ENCODE measurements at regions not wholly inside any gene's neighbourhood (a gene's known extent, or its start where the extent isn't known, plus 50 kb on each side); places are given as distances from the start of the nearest gene placed in this dataset.
"Not testable (repeated sequence)": the region's sequence is repeated elsewhere in the genome, so short reads cannot be mapped to it uniquely, and the experiment has no call there.

GRCh38 chr2:192546565-192546964, 351.8 kb upstream of the TMEFF2 start:
- intact Hi-C loops (cut with micrococcal nuclease): no loop called here

GRCh38 chr2:192544371-192544955, 349.7 kb upstream of the TMEFF2 start:
- H3K9me3 ChIP-seq (replicated peaks in 1 of 2; ENCODE audit: control insufficient read depth in 1 of 2, insufficient read depth in 1 of 2, low read length in 2 of 2): no peaks in the 10 kb centered on the region
- no peak for DNase-seq
- Mint-ChIP-seq H3K27ac (no peak overlapping the region), H3K27me3 (ENCODE audit: low read depth in 3 of 3) (peaks cover 0 to 2% (median 0%) of the 10 kb centered on the region in 3 donors), H3K4me1 (no peaks in the 10 kb centered on the region), H3K9me3 (peaks cover 0 to 3% (median 1%) of the 10 kb centered on the region in 7 donors), H3K4me3 (no peak overlapping the region), H3K36me3 (no peaks in the 10 kb centered on the region)
- no peaks in the 10 kb centered on the region for H4K20me1 ChIP-seq (ENCODE audit: insufficient read depth, low read length)
- H3K4me1 ChIP-seq (ENCODE audit: control insufficient read depth in 1 of 2, insufficient read depth in 2 of 2, low read length in 2 of 2): no peaks in the 10 kb centered on the region
- no peak for TF ChIP-seq CTCF (IDR thresholded peaks at IDR 0.05)
- no peaks in the 10 kb centered on the region for H3K36me3 ChIP-seq (replicated peaks in 1 of 2; ENCODE audit: control insufficient read depth in 1 of 2, insufficient read depth in 2 of 2, low read length in 2 of 2)
- H3K79me2 ChIP-seq (ENCODE audit: insufficient read depth, low read length): no peaks in the 10 kb centered on the region
- intact Hi-C loops (cut with micrococcal nuclease): no loop called here
- no peaks in the 10 kb centered on the region for H3K27me3 ChIP-seq (ENCODE audit: control insufficient read depth in 2 of 2, insufficient read depth in 2 of 2, low read length in 2 of 2)
- H3K9ac ChIP-seq (ENCODE audit: insufficient read depth, low read length, poor library complexity, severe bottlenecking): no peak overlapping the region
- H2AFZ ChIP-seq (ENCODE audit: insufficient read depth, low read depth, low read length, poor library complexity, severe bottlenecking): no peak overlapping the region
- H3K4me2 ChIP-seq (replicated peaks; ENCODE audit: extremely low read depth, low read length, poor library complexity, severe bottlenecking): no peak overlapping the region
- no peak overlapping the region for H3K27ac ChIP-seq (ENCODE audit: low read depth in 1 of 2, low read length in 2 of 2)
- H3K4me3 ChIP-seq (replicated peaks in 1 of 3; ENCODE audit: low read depth in 2 of 3, low read length in 3 of 3): no peak overlapping the region
- 100% methylated on average over 1 of the region's 4 CpGs for whole genome bisulfite sequencing (ENCODE audit: insufficient coverage)

More at GRCh38 chr2:192546565-192546964, 351.8 kb upstream of the TMEFF2 start:
- Histone ChIP-seq H3K27me3 (ENCODE audit: control insufficient read depth in 2 of 2, insufficient read depth in 2 of 2, low read length in 2 of 2) (no peaks in the 10 kb centered on the region), H3K4me1 (ENCODE audit: control insufficient read depth in 1 of 2, insufficient read depth in 2 of 2, low read length in 2 of 2) (no peaks in the 10 kb centered on the region), H4K20me1 (ENCODE audit: insufficient read depth, low read length) (no peaks in the 10 kb centered on the region), H3K4me3 (replicated peaks in 1 of 3; ENCODE audit: low read depth in 2 of 3, low read length in 3 of 3) (no peak overlapping the region), H2AFZ (ENCODE audit: insufficient read depth, low read depth, low read length, poor library complexity, severe bottlenecking) (no peak overlapping the region), H3K27ac (ENCODE audit: low read depth in 1 of 2, low read length in 2 of 2) (no peak overlapping the region), H3K9ac (ENCODE audit: insufficient read depth, low read length, poor library complexity, severe bottlenecking) (no peak overlapping the region), H3K36me3 (replicated peaks in 1 of 2; ENCODE audit: control insufficient read depth in 1 of 2, insufficient read depth in 2 of 2, low read length in 2 of 2) (no peaks in the 10 kb centered on the region), H3K79me2 (ENCODE audit: insufficient read depth, low read length) (no peaks in the 10 kb centered on the region), H3K9me3 (replicated peaks in 1 of 2; ENCODE audit: control insufficient read depth in 1 of 2, insufficient read depth in 1 of 2, low read length in 2 of 2) (no peaks in the 10 kb centered on the region), H3K4me2 (replicated peaks; ENCODE audit: extremely low read depth, low read length, poor library complexity, severe bottlenecking) (no peak overlapping the region)
- no peak overlapping the region for H3K4me3 Mint-ChIP-seq
- no peaks in the 10 kb centered on the region for H3K4me1 Mint-ChIP-seq
- no peak for TF ChIP-seq CTCF (IDR thresholded peaks at IDR 0.05)
- WGBS (ENCODE audit: insufficient coverage): 67% methylated on average over 1 of the region's 3 CpGs
- H3K36me3 Mint-ChIP-seq: no peaks in the 10 kb centered on the region
- H3K27me3 Mint-ChIP-seq (ENCODE audit: low read depth in 3 of 3): peaks cover 0 to 3% (median 0%) of the 10 kb centered on the region in 3 donors
- no peak overlapping the region for H3K27ac Mint-ChIP-seq
- H3K9me3 Mint-ChIP-seq: peaks cover 0 to 3% (median 1%) of the 10 kb centered on the region in 7 donors
- DNase-seq: no peak

DNA sequence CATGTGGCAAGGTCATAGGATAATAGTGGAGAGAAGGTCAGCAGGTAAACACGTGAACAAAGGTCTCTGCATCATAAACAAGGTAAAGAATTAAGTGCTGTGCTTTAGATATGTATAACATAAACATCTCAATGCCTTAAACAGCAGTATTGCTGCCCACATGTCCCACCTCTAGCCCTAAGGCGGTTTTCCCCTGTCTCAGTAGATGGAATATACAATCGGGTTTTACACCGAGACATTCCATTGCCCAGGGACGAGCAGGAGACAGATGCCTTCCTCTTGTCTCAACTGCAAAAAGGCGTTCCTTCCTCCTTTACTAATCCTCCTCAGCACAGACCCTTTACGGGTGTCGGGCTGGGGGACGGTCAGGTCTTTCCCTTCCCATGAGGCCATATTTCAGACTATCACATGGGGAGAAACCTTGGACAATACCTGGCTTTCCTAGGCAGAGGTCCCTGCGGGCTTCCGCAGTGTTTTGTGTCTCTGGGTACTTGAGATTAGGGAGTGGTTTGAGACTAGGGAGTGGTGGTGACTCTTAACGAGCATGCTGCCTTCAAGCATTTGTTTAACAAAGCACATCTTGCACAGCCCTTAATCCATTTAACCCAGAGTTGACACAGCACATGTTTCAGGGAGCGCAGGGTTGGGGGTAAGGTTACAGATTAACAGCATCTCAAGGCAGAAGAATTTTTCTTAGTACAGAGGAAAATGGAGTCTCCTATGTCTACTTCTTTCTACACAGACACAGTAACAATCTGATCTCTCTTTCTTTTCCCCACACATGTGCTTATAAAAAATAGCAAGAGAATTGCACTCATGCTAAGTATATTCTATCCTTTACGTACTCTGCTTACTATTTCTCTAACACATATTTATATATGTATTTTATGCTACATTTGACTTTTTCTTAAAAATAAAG, 347.7 kb upstream of the TMEFF2 start:
- H3K36me3 ChIP-seq (replicated peaks in 1 of 2; ENCODE audit: control insufficient read depth in 1 of 2, insufficient read depth in 2 of 2, low read length in 2 of 2); intact Hi-C loops (cut with micrococcal nuclease); H3K9me3 Mint-ChIP-seq; H3K79me2 ChIP-seq (ENCODE audit: insufficient read depth, low read length); H3K27me3 ChIP-seq (ENCODE audit: control insufficient read depth in 2 of 2, insufficient read depth in 2 of 2, low read length in 2 of 2); H3K9ac ChIP-seq (ENCODE audit: insufficient read depth, low read length, poor library complexity, severe bottlenecking); H3K27ac Mint-ChIP-seq; H3K27ac ChIP-seq (ENCODE audit: low read depth in 1 of 2, low read length in 2 of 2); H3K4me1 Mint-ChIP-seq; H3K36me3 Mint-ChIP-seq; H2AFZ ChIP-seq (ENCODE audit: insufficient read depth, low read depth, low read length, poor library complexity, severe bottlenecking); H3K4me2 ChIP-seq (replicated peaks; ENCODE audit: extremely low read depth, low read length, poor library complexity, severe bottlenecking); H3K4me3 Mint-ChIP-seq; H3K27me3 Mint-ChIP-seq (ENCODE audit: low read depth in 3 of 3); H3K9me3 ChIP-seq (replicated peaks in 1 of 2; ENCODE audit: control insufficient read depth in 1 of 2, insufficient read depth in 1 of 2, low read length in 2 of 2); H4K20me1 ChIP-seq (ENCODE audit: insufficient read depth, low read length); H3K4me3 ChIP-seq (replicated peaks in 1 of 3; ENCODE audit: low read depth in 2 of 3, low read length in 3 of 3); DNase-seq; H3K4me1 ChIP-seq (ENCODE audit: control insufficient read depth in 1 of 2, insufficient read depth in 2 of 2, low read length in 2 of 2): not testable (repeated sequence)
- WGBS (ENCODE audit: insufficient coverage): 100% methylated on average over 1 of the region's 14 CpGs

Data from CD14-positive monocyte (primary cell).